Dedifferentiated amniotic fluid mesenchymal stem cell (primary cell): ENCODE measurements at regions not wholly inside any gene's neighbourhood (a gene's known extent, or its start where the extent isn't known, plus 50 kb on each side); places are given as distances from the start of the nearest gene placed in this dataset.
"Not testable (repeated sequence)": the region's sequence is repeated elsewhere in the genome, so short reads cannot be mapped to it uniquely, and the experiment has no call there.

Experiments
- DNase-seq: peaks from one replicate; pipeline ENCODE4 v3.0.0-alpha.2; 2016; ENCODE audit errors: extremely low spot score

DNA sequence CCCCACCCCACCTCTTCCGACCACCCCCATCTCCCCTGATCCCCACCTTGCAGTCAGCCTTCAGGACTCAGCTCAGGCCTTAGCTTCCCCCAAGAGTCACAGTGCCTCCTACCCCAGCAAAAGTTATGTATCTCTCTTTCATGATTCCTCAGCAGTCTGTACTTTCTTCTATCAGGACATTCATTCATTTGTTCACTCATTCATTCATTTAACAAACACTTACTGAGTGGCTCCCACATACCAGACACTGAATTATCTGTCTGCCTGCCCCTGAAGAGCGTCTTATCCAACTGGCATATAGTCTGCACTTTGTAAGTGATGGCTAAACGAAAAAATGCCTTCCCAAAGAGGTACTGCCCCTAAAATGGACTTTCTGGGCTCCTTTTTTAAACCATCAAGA is 114.4 kb upstream of the SLC35F3 start:
- no peak for DNase-seq

DNA sequence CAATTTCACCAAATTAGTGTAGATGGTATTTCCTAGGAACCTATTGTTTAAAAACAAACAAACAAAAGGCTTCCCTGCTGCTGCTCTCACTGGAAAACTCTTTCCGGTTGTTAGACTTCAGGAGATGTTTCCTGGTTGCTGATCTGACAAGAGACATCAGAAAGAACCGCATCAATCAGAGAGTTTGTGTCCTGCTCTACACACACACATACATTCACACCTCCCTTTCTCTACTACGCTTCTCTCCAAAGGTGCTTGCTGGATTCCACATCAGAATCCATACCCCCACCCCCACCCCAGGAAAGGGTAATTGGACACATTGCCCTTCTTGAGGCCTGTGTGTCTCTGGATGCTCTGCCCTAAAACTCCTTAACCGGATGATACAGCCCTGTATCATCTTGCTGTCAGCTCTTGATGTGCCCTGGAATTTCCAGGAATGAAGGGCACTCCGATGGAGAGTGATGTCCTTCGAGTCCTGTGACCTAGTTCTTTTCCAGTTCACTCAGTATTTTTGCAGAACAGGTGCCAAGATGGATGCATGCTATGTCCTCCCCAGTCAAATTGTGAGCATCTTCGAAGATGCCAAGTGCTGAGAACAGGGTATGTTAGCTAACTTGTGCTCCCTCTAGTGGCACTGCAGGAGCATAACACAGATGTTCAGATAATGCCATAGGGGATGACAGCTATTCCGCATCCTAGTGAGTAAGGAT is 113.7 kb upstream of the SLC35F3 start:
- DNase-seq = peak; percentile 37

DNA sequence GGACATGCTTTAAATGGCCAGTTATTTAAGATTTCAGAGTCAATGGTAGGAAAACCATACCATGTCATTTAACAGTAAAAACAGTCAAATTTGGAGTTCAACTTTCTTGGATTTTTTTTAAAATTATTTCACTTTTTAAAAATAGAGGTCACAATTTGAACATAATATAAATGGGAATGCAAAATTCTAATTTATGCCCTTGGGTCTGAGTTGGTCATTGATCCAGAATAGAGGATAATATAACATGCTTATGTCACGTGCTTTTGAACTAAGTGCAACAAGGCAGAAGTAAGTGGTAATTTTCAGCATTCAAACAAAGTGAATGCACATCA is 113.1 kb upstream of the SLC35F3 start:
- no peak for DNase-seq

DNA sequence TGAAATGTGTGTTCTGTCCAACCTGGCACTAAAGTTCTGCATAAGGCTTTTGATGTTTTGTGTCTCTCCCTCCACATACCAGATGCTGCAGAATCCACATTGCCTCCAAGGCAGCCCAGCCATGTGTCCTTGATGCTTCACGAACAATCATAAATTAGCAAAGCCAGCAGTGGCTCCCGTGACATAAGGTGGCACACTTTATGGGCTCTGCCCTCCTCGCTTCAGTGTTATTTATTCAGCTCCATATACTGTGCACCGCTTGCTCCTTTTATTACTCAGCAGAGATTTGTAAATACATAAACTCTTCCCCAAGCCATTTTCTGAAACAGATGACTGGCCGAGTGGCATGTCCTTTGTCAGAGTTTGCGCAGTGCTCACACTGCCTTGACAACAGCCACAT is 112.8 kb upstream of the SLC35F3 start:
- DNase-seq = no peak

DNA sequence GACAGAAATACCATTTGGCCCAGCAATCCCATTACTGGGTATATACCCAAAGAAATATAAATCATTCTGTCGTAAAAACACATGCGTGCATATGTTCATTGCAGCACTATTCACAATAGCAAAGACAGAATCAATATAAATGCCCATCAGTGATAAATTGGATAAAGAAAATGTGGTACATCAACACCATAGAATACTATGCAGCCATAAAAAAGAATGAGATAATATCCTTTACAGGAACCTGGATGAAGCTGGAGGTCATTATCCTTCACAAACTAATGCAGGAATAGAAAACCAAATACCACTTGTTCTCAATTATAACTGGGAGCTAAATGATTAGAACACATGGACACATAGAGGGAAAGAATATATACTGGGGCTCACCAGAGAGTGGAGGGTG is 109.6 kb upstream of the SLC35F3 start:
- DNase-seq = no peak

DNA sequence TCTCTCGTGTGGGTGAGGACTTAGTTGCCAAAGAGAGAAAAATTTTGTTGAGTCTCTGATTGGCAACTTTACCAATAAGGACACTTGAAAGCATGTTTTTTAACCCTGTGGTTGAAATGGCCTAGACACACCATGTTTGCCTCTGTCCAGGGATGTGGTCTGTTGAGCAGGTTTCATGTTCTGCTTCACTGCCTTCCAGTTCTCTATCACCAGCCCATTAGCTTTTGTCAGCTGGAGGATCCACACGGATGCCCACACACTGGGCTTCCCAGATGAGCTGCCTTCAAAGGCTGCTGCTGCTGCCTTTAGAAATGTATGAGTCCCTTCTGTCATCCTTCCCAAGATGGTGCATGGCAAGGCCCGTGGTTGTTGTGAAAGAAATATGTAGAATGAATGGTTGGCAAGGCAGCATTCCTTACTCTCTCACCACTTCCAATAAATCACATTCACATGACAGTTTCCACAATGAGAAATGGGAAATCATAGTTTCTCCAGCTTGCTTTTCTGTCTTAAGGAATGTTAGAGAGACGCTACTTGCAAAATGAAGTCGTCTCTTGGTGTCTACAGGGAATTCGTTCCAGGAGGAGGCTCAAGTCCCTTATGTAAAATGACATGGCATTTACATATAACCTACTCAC is 108.2 kb upstream of the SLC35F3 start:
- no peak for DNase-seq

DNA sequence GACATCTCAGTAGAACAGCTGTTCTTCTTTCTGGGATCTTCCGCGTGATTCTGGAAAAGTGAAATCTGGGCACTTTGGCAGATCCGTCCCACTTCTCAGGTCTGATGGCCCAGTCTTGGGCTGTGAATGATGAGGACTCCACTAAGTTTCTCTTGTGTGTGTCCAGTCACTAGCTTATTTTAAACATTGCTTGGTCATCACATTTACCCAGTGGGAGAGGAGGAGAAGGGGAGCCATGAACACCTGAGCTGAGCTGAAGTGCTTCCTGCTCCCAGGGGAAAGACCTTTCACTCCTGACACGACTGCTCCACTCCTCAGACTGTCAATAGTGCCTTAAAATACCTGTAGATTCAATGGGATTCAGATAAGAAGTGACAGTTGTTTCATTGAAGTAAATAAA is 101.9 kb upstream of the SLC35F3 start:
- no peak for DNase-seq

DNA sequence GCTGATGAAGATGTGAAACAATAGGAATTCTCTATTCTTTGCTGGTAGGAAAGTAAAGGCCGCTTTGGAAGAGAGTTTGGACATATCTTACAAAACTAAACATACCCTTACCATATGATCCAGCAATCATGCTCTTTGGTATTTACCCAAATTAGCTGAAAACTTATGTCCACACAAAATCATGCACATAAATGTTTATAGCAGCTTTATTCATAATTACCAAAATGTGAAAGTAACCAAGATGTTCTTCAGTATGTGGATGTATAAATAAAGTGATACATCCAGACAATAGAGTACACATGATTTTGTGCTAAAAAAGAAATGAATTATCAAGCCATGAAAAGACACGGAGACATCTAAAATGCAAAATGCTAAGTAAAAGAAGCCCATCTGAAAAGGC is 98.7 kb upstream of the SLC35F3 start:
- DNase-seq = no peak

DNA sequence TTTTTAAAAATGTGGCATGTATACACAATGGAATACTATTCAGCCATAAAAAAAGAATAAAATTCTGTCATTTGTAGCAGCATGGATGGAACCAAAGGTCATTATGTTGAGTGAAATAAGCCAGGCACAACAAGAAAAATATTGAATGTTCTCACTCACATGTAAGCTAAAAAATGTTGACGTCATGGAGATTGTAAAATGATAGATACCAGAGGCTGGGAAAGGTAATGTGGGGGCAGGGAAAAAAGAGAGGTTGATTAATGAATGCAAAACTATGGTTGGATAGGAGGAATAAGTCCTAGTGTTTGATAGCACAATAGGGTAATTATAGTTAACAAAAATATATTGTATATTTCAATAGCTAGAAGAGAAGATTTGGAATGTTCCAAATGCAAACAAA is 89.1 kb upstream of the SLC35F3 start:
- DNase-seq = no peak

DNA sequence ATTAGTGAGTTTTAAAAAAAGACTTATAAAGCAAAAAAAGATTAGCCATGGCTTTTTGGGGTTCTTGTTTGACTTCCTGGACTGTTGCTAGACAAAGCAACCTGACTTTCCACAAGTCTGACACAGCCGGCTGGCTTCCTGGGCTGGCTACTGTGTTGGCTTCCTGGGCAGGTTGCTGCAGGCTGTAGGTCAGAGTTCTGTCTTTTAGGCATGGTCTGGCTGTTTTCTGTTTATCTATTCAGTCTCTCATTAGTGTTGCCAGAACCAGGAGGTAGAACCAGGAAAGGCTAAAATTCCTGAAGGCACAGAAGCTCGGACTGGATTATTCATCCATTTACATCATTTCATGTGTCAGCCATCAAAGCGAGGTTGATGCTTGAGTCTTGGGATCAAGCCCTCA is 88.6 kb upstream of the SLC35F3 start:
- no peak for DNase-seq

DNA sequence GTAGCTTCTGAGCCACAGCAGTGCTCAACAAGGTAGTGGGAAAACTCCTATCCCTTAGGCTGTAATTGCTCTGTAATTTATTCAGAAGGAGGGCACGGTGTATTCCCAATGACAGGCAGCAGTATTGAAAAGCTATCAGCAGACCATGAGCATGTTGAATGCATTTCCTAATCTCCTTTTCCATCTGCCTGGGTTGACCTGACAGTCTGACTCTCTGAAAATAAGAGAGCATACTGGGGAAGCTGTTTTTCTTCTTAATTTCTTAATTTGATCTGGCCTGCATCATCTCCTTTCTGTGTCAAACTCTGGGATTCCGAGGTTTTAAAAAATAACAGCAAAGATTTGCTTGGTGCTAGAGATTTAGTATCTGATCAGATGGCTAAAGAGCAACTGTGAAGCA is 88.1 kb upstream of the SLC35F3 start:
- no peak for DNase-seq

DNA sequence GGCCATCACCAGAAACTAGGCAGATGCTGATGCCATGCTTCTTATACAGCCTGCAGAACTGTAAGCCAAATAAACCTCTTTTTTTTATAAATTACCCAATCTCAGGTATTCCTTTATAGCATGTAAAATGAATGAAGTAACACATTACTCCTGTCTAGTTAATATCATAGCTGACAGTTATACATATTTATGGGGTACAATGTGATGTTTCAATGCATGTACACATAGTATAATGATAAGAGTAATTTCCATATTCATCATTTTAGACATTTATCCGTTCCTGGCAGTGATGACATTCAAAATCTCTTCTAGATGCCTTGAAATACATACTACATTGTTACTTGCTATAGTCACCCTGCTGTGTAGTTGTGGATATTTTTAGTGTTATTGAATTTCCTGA is 85.4 kb upstream of the SLC35F3 start:
- DNase-seq = no peak

DNA sequence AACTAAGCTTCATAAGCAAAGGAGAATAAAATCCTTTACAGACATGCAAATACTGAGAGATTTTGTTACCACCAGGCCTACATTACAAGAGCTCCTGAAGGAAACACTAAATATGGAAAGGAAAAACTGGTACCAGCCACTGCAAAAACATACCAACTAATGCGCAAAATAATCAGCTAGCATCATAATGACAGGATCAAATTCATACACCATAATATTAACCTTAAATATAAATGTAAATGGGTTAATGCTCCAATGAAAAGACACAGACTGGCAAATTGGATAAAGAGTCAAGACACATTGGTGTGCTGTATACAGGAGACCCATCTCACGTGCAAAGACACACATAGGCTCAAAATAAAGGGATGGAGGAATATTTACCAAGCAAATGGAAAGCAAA is 80.3 kb upstream of the SLC35F3 start:
- not testable (repeated sequence) for DNase-seq

DNA sequence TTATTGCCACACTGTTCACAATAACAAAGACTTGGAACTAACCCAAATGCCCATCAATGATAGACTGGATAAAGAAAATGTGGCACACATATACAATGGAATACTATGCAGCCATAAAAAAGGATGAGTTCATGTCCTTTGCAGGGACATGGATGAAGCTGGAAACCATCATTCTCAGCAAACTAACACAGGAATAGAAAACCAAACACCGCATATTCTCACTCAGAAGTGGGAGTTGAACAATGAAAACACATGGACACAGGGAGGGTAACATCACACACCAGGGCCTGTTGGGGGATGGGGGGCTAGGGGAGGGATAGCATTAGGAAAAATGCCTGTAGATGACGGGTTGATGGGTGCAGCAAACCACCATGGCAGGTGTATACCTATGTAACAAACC is 76.5 kb upstream of the SLC35F3 start:
- DNase-seq = not testable (repeated sequence)

DNA sequence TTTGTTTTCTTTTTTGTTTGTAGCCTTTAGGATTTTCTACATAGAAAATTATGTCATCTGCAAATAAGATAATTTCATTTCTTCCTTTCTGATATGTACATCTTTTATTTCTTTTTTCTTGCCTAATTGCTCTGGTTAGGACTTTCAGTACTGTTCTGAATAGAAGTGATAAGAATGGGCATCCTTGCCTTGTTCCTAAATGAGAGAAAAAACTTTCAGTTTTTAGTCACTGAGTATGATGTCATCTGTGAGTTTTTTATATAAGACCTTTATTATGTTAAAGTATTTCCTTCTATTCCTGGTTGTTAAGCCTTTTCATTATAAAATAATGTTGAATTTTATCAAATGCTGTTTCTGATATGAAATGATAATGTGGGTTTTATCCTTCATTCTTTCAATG is 76.0 kb upstream of the SLC35F3 start:
- no peak for DNase-seq

DNA sequence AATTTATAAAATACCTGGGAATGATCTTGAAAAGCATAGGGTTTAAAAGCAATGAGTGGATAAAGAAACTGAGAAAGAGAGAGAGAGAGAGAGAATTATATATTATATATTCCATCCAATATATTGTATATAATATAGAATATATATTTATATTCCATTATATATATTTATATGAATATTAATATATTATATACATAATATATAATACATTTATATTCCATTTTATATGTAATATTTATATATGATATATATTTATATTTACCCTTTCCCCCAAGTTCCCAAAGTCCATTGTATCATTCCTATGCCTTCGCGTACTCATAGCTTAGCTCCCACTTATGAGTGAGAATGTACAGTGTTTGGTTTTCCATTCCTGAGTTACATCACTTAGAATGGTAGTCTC is 69.9 kb upstream of the SLC35F3 start:
- no peak for DNase-seq

DNA sequence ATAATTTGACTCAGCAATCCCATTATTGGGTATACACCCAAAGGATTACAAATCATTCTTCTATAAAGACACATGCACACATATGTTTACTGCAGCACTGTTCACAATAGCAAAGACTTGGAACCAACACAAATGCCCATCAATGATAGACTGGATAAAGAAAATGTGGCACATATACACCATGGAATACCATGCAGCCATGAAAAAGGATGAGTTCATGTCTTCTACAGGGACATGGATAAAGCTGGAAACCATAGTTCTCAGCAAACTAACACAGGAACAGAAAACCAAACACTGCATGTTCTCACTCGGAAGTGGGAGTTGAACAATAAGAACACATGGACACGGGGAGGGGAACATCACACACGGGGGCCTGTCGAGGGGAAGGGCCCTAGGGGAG is 66.3 kb upstream of the SLC35F3 start:
- DNase-seq = not testable (repeated sequence)

DNA sequence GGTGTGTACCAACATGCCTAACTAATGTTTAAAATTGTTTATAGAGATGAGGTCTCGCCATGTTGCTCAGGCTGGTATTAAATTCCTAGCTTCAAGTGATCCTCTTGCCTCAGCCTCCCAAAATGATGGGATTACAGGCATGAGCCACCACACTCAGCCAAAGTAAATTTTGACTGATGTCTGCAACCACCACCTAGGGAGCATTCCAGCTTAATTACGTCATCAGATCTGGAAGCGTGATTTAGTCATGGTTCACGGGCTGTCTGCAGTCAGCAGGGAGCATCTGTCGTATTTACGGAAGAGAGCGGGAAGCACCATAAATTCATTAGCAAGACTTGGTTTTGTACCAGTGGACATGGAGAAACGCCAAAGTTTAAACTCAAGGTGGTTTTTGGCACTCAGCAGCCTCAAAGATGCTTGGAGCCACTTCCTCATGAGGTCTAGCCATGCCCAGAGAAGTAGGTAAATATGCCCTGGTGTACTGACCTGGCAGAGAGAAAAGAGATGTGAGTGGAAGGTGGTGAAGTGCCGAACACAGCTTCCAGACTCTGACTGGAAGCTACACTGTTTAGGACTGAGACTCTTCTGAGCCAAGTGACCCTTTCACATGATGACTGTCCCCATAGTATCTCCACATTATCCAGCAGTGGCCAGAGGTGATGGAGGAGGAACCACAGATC is 60.8 kb upstream of the SLC35F3 start:
- DNase-seq = no peak

DNA sequence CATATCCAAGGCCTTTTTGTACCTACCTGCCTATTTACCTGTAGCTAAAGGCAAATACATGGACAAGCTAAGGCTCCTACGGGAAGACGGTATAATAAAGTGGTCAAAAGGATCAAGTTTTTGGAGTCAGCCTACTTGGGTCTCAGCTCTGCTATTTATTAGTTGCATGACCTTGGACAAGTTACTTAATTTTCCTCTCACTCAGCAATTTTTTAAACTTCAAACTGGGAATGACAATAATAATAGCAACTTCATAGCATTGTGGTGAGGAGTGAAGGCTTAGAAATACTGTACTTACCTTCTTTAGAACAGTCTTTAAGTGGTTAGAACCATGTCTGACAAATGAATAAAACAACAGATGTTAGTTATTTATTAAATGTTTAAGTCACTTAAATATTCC is 60.2 kb upstream of the SLC35F3 start:
- DNase-seq = no peak

DNA sequence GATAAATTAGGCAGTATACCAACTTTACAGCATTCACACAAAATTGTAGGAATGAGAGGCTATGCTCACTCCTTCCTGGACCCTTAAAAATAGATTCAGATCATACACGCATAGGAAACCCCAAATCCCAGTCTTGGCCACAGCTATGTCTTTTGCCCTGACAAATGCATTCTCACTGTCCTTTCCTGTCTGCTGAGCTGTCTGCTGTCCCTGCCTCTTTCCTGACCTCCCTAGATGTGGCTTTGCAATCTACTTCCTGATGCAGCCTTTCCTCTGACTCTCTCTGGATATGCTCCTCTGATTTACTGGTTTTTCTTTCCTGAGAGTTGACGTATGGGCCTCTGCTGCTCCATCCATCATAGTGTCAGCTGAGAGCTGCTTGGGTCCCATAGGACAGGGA is 59.8 kb upstream of the SLC35F3 start:
- DNase-seq = no peak
